GM12892 (cell line): ENCODE measurements at regions not wholly inside any gene's neighbourhood (a gene's known extent, or its start where the extent isn't known, plus 50 kb on each side); places are given as distances from the start of the nearest gene placed in this dataset.
"Not testable (repeated sequence)": the region's sequence is repeated elsewhere in the genome, so short reads cannot be mapped to it uniquely, and the experiment has no call there.

Experiments
- DNase-seq: peaks from one replicate; pipeline ENCODE4 v3.0.0; 2011; ENCODE audit not compliant: insufficient read length
- FAIRE-seq: peaks from 2 replicates; lab custom pipeline; 2011; peaks lifted over from hg19 to GRCh38; lab: Jason Lieb, UNC
- POLR2A ChIP-seq: IDR thresholded peaks from 2 replicates; pipeline ENCODE4 v1.6.1; 2011; ENCODE audit warnings: low read depth, low read length, control low read depth
- POLR2AphosphoS5 ChIP-seq: IDR thresholded peaks from 2 replicates; pipeline ENCODE4 v1.6.1; 2011; ENCODE audit warnings: low read depth, low read length, control low read depth
- TAF1 ChIP-seq: IDR thresholded peaks from 2 replicates; pipeline ENCODE4 v1.6.1; 2011; ENCODE audit warnings: low read depth, mild to moderate bottlenecking, control low read depth, low read length, borderline replicate concordance

DNA sequence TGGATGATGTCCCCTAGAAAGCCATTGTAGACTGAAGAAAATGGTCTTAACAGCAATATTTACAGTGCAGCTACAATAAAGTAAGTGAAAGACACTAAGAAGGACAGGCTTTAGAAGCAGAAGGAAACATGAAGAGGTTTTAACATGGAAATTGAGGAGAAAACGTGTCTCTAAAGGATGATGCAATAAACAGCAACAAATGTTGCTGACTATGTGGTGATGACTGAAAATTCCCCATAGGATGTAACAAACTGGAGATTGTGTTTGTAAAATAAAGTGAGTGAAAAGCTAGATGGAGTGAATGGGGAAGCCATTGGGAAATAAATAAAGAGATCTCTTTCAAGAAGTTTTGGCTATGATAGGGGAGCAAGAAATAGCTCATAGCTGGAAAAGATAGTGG is 186.7 kb upstream of the IPO5 start:
- TF ChIP-seq POLR2AphosphoS5 (no peak), POLR2A (no peak), TAF1 (no peak)
- FAIRE-seq (no peak), DNase-seq (no peak)

DNA sequence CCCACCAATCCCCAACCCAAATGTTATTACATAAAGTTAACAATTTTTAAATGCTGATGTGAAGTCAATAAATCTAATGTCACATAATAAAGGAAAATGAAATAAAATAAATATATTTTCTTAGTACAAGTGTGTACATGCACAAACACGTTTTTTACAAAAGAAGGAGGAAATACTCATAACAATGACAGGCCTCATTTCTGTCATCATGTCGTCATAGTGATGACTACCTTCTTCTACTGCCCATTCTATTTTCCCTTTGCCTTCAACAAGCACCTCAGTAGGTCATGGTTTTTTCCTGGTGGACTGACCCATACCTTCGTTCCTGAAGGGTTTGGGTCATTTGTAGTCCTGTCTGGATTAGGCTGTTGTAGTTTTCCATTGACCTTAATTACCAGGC is 185.3 kb upstream of the IPO5 start:
- FAIRE-seq (no peak), DNase-seq (no peak)
- TF ChIP-seq TAF1 (no peak), POLR2A (no peak), POLR2AphosphoS5 (no peak)

DNA sequence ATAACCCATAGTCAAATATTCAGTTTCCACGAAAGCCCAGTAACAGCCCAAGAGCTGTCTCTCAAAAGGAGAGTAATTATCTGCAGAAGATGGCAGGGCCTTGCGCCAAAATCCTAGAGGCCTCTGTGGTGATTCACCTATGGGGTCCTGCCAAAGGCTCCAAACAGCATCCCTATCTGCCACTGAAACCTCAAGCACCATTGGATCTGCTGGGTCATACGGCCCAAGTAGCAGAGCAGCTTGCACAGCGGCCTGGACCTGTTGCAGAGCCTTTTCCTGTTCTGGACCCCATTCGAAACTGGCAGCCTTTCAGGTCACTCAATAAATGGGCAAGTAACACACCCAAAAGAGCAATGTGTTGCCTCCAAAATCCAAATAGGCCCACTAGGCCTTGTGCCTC is 183.2 kb upstream of the IPO5 start:
- not testable (repeated sequence) for DNase-seq, FAIRE-seq

DNA sequence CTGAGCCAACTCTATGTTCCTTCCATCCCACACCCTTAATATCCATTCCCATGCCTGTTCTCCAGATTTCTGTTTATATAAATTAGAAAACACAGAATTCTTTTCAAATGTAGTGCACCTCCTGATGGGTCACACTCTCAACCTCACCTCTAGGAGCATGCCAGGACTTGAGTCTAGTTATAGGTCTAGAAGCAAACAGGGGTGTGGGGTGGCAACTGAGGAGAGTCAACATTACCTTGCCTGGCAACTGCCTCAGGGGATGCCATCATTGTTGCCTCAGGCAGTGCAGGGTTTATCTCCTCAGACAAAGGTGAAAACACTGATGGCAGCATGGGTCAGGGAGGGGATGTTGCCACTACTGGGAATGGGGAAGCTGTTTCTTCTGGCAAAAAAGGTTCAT is 181.0 kb upstream of the IPO5 start:
- DNase-seq, FAIRE-seq: not testable (repeated sequence)

DNA sequence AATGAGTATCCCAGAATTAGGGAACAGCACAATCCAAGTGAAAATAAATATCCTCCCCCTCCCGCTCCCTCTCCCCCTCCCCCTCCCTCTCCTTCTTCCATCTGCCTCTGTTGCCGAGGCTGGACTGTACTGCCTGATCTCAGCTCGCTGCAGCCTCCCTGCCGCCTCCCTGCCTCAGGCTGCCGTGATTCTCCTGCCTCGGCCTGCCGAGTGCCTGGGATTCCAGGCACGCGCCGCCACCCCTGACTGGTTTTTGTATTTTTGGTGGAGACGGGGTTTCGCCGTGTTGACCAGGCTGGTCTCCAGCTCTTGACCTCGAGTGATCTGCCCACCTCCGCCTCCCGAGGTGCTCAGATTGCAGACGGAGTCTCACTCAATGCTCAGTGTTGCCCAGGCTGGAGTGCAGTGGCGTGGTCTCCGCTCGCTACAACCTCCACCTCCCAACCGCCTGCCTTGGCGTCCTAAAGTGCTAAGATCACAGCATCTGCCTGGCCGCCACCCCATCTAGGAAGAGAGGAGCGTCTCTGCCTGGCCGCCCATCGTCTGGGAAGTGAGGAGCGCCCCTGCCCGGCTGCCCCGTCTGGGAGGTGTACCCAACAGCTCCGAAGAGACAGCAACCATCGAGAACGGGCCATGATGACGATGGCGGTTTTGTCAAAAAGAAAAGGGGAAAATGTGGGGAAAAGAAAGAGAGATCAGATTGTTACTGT is 178.9 kb upstream of the IPO5 start:
- DNase-seq, FAIRE-seq: not testable (repeated sequence)

DNA sequence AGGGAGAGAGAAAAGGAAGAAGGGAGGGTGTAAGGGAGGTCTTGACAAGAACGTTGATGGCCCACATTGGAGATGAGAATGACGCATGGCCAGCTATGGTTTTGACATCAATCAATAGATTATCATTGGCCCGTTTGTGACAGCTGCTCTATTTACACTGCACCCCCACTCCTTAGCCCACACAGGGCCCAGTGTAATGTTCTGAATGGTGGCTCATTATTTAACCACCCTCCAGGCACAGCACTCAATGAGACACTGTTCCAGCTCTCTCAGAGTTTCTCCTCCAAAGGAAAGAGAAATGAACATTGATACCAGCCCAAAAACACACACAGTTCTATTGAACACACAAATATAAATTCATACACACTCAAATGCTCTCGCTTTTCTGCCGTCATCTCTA is 173.0 kb upstream of the IPO5 start:
- FAIRE-seq: no peak

DNA sequence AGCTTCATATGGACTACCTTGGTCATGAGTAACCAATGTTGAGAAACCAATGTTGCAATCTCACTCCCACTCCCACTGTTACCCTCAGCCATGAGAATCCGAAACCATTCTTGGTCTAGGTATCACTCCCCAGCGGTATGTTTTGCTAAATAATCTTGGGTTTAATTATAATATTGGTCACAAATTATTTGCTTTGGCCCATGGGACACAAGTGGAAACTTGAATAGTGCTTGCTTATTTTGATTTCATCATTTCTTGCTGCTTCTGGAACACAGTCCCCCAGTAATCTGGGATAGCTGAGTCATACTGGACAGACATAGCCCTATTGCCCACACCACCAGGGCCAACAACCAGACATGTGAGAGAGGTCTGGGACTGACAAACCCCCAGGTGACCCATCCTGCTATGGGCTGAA is 171.6 kb upstream of the IPO5 start:
- DNase-seq (no peak), FAIRE-seq (no peak)
- TF ChIP-seq POLR2AphosphoS5 (no peak), TAF1 (no peak), POLR2A (no peak)

More for the DNA sequence above, 173.0 kb upstream of the IPO5 start:
- DNase-seq: no peak
- TF ChIP-seq TAF1 (no peak), POLR2A (no peak), POLR2AphosphoS5 (no peak)

DNA sequence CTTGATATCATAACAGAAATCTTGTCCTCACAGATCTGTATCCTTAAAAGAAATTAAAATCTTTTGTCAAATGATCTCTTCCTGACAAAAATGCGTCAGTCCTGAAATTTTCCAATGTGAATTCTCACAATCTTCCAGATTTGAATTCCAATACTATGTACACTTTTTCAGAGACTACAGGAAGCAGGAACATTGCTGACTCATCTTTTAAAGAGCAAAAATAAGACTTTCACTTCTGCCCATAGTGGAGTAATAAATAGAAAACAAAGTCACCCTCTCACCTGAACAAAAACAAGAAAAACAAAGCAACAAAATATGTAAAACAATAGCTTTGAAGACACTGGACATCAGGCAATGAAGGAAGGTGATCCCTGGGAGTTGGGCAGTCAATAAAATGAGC is 167.0 kb upstream of the IPO5 start:
- FAIRE-seq (no peak), DNase-seq (no peak)

DNA sequence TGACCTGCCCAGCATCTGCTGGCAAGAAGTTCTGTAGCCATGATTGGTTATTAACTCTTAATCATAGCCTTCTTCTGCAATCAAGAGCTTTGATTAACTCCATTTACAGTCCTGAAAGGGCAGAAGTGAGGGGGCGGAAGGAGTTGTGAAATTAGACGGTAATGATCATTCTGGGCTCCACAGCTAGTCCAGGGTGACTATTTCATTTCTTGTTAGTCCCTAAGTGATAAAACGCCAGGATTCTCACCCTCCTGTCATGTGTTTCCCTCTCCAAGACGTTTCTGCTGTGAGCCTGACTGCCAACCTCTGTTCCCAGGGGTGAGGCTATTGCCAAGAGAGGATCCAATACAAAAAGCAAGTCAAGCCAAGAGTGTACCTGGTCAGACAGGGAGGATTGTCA is 155.9 kb upstream of the IPO5 start:
- no peak for TF ChIP-seq TAF1
- DNase-seq (no peak), FAIRE-seq (no peak)

More for the DNA sequence above, 167.0 kb upstream of the IPO5 start:
- TF ChIP-seq POLR2AphosphoS5 (no peak), TAF1 (no peak), POLR2A (no peak)

DNA sequence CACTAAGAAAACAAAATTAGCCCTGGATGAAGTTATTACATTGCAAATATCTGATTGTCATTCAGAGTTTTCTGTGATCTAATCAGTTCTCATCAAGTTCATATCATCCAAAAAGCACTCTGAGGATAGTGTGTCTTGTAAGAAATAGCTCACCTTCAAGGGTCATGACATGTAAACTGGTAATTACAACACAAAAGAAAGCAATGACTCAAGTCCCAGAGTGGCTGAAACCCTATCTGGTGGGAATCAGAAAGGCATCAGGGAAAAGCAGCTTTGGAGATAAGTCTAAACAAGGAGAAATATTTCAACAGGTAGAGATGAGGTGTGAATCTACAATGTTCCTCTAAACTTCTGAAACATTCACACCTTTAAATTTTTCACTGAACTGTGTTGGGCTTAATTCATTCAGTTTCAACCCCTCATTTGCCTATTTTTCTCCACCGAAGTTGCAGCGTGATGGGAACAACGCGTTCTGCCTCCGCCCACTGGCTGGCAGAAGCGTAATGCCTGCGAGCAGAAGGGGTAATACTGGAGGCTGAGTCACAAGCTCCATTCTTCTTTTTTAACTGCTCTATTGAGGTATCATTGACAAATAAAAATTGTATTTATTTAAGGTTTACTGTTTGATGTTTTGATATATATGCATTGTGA is 155.2 kb upstream of the IPO5 start:
- no peak for FAIRE-seq

DNA sequence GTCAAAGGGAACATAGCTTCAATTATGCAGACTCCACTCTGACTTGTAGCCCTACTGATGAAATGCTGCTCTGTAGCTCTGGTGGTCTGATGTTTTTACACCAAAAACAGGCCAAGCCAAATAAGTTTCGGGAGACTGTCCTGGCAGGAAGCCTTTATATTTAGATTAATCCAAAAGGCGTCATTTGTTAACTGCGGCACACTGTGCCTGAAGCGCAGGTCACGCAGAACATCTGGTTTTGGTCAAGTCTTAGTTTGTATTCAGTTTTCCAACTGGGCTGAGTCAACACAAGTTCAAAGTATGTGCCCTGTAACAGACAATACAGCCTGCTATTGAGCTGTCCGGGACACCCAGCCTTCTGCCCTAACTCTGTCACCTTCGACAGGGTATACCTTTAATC is 154.6 kb upstream of the IPO5 start:
- no peak for FAIRE-seq
- no peak for DNase-seq
- TF ChIP-seq POLR2A (no peak), POLR2AphosphoS5 (no peak), TAF1 (no peak)

More for the DNA sequence above, 155.2 kb upstream of the IPO5 start:
- TF ChIP-seq POLR2A (no peak), TAF1 (no peak), POLR2AphosphoS5 (no peak)
- no peak for DNase-seq

DNA sequence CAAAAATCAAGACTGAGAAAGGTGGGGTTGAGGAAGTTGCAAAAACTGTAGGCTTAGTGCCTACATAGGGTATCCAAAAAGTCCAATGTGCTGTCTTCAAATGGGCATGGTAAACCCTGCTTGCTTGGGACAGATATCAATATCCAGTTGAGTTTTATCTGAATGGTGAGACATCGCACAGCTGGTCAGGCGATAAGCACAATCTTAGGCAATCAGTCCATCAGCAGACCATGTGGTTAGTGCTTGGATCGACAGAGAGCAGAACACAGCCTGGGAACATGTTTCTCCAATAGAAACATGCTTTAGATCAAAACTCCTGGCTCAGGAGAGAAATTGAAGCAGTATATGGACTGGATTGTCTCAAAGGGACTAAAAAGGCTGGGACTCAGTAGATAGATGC is 151.3 kb upstream of the IPO5 start:
- DNase-seq (no peak), FAIRE-seq (no peak)
- no peak for TF ChIP-seq POLR2A
- no peak for TF ChIP-seq POLR2AphosphoS5
- no peak for TF ChIP-seq TAF1

DNA sequence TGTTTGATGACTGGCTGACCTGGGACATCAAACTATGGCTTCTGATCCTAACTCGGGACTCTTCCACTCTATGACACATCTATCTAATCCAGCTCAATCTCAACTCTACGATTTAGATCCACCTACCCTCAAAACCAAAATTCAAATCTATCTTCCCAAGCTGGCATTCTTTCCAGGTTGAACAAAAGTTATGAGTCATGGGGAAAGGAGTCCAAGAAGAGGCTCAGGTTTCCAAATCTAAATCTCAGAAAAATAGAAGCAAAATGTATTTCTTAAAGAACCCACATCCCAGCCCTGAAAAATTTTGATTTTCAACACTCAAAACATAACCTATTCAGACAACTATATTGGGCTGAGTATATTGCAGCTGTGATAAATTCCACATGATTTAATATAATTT is 143.9 kb upstream of the IPO5 start:
- TF ChIP-seq TAF1 (no peak), POLR2A (no peak), POLR2AphosphoS5 (no peak)
- FAIRE-seq (no peak), DNase-seq (no peak)

DNA sequence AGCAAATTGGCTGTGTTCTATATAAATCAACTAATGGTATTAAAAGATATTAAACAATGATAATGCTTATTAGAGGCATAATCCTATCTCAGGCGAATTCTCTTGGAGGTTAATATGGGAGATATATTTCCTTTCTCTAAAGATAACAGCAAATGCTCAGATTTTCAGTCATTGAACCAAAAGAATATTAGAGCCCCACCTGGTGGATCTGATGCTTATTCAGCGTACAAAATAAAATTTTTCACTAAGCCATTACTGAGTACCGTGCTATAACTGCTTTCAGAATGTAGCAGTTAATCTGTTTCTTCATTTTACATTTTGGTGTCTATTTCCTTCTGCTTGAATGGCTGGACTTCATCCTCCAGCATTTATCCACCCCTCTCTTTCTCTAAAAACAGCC is 143.3 kb upstream of the IPO5 start:
- TF ChIP-seq TAF1 (no peak), POLR2AphosphoS5 (no peak), POLR2A (no peak)
- DNase-seq (no peak), FAIRE-seq (no peak)
